Keratinocyte (primary cell): ENCODE measurements at regions not wholly inside any gene's neighbourhood (a gene's known extent, or its start where the extent isn't known, plus 50 kb on each side); places are given as distances from the start of the nearest gene placed in this dataset.

Experiments used
- CTCF ChIP-seq, 3 experiments: IDR thresholded peaks in 1 of 3; conservative IDR thresholded peaks in 1 of 3; optimal IDR thresholded peaks in 1 of 3; 2 replicates in 2 of 3; 3 replicates in 1 of 3; pipeline versions ENCODE3 to v1.5.1; 2011; ENCODE audit warnings: low read length in 3 of 3, mild to moderate bottlenecking in 3 of 3, moderate library complexity in 2 of 3, control low read depth in 1 of 3, inconsistent platforms in 1 of 3; ENCODE audit not compliant: insufficient read depth in 2 of 3; ENCODE audit errors: extremely low read depth in 1 of 3
- EZH2 ChIP-seq: IDR thresholded peaks from one replicate; pipeline ENCODE4 v1.6.1; 2012; ENCODE audit warnings: inconsistent platforms, mild to moderate bottlenecking, low read length, moderate library complexity

GRCh38 chr21:16589006-16589898 is 859.5 kb downstream of the USP25 start:
- no peak for TF ChIP-seq EZH2
- no peak for TF ChIP-seq CTCF (optimal IDR thresholded peaks at IDR 0.05 in 1 of 3, IDR thresholded peaks at IDR 0.05 in 1 of 3, conservative IDR thresholded peaks at IDR 0.05 in 1 of 3; ENCODE audit: extremely low read depth in 1 of 3, insufficient read depth in 2 of 3, low read length in 3 of 3)
